ENCODE measurements at regions not wholly inside any gene's neighbourhood (a gene's known extent, or its start where the extent isn't known, plus 50 kb on each side); places are given as distances from the start of the nearest gene placed in this dataset.

- Histone ChIP-seq H3K9ac (no peak overlapping the region), H2AFZ (no peak overlapping the region), H3K4me3 (ENCODE audit: low read depth, low read length) (no peak overlapping the region), H3K27ac (no peak overlapping the region), H3K27me3 (ENCODE audit: control insufficient read depth, insufficient read depth, low read length) (no peaks in the 10 kb centered on the region), H3K9me3 (ENCODE audit: control insufficient read depth, low read length) (no peaks in the 10 kb centered on the region), H3K79me2 (no peaks in the 10 kb centered on the region), H3K4me2 (ENCODE audit: low read length) (no peak overlapping the region), H3K4me1 (peaks cover 3% of the 10 kb centered on the region), H3K36me3 (ENCODE audit: control insufficient read depth, insufficient read depth, low read length) (no peaks in the 10 kb centered on the region)
- no peak for TF ChIP-seq CTCF (IDR thresholded peaks at IDR 0.05)
These were observed 74.4 kb upstream of the PLEKHG1 start for GRCh38 chr6:150525300-150525699.

- no peak overlapping the region for H3K9ac ChIP-seq
- H3K4me3 ChIP-seq (ENCODE audit: low read depth, low read length) = no peak overlapping the region
- H3K27me3 ChIP-seq (ENCODE audit: control insufficient read depth, insufficient read depth, low read length) = no peaks in the 10 kb centered on the region
- H3K79me2 ChIP-seq = no peaks in the 10 kb centered on the region
- no peak overlapping the region for H3K4me2 ChIP-seq (ENCODE audit: low read length)
- no peaks in the 10 kb centered on the region for H3K36me3 ChIP-seq (ENCODE audit: control insufficient read depth, insufficient read depth, low read length)
- no peak for TF ChIP-seq CTCF (IDR thresholded peaks at IDR 0.05)
- no peak overlapping the region for H2AFZ ChIP-seq
- H3K27ac ChIP-seq = no peak overlapping the region
- no peaks in the 10 kb centered on the region for H3K4me1 ChIP-seq
- no peaks in the 10 kb centered on the region for H3K9me3 ChIP-seq (ENCODE audit: control insufficient read depth, low read length)
These were observed 72.6 kb upstream of the PLEKHG1 start for GRCh38 chr6:150527100-150527499.

GRCh38 chr6:150528648-150529285 is 70.9 kb upstream of the PLEKHG1 start:
- Histone ChIP-seq H3K9me3 (ENCODE audit: control insufficient read depth, low read length) (no peaks in the 10 kb centered on the region), H3K27ac (no peak overlapping the region), H3K4me3 (ENCODE audit: low read depth, low read length) (no peak overlapping the region), H3K79me2 (no peaks in the 10 kb centered on the region), H2AFZ (no peak overlapping the region), H3K9ac (no peak overlapping the region), H3K36me3 (ENCODE audit: control insufficient read depth, insufficient read depth, low read length) (no peaks in the 10 kb centered on the region), H3K27me3 (ENCODE audit: control insufficient read depth, insufficient read depth, low read length) (no peaks in the 10 kb centered on the region), H3K4me2 (ENCODE audit: low read length) (no peak overlapping the region), H3K4me1 (no peaks in the 10 kb centered on the region)
- TF ChIP-seq CTCF (IDR thresholded peaks at IDR 0.05) = no peak

- H3K4me2 ChIP-seq (ENCODE audit: low read length) = no peak overlapping the region
- TF ChIP-seq CTCF (IDR thresholded peaks at IDR 0.05) = no peak
- no peaks in the 10 kb centered on the region for H3K27me3 ChIP-seq (ENCODE audit: control insufficient read depth, insufficient read depth, low read length)
- H3K4me3 ChIP-seq (ENCODE audit: low read depth, low read length) = no peak overlapping the region
- no peak overlapping the region for H2AFZ ChIP-seq
- H3K36me3 ChIP-seq (ENCODE audit: control insufficient read depth, insufficient read depth, low read length) = no peaks in the 10 kb centered on the region
- no peaks in the 10 kb centered on the region for H3K9me3 ChIP-seq (ENCODE audit: control insufficient read depth, low read length)
- H3K4me1 ChIP-seq = no peaks in the 10 kb centered on the region
- no peak overlapping the region for H3K9ac ChIP-seq
- H3K27ac ChIP-seq = no peak overlapping the region
- no peaks in the 10 kb centered on the region for H3K79me2 ChIP-seq
These were observed 70.0 kb upstream of the PLEKHG1 start for GRCh38 chr6:150529646-150530045.

GRCh38 chr6:150531957-150532356 is 67.7 kb upstream of the PLEKHG1 start:
- Histone ChIP-seq H3K27ac (no peak overlapping the region), H3K27me3 (ENCODE audit: control insufficient read depth, insufficient read depth, low read length) (no peaks in the 10 kb centered on the region), H3K9me3 (ENCODE audit: control insufficient read depth, low read length) (no peaks in the 10 kb centered on the region), H3K9ac (no peak overlapping the region), H3K4me2 (ENCODE audit: low read length) (no peak overlapping the region), H3K4me1 (no peaks in the 10 kb centered on the region), H3K4me3 (ENCODE audit: low read depth, low read length) (no peak overlapping the region), H3K36me3 (ENCODE audit: control insufficient read depth, insufficient read depth, low read length) (no peaks in the 10 kb centered on the region), H3K79me2 (no peaks in the 10 kb centered on the region), H2AFZ (no peak overlapping the region)
- TF ChIP-seq CTCF (IDR thresholded peaks at IDR 0.05) = no peak
